ENCODE measurements at regions not wholly inside any gene's neighbourhood (a gene's known extent, or its start where the extent isn't known, plus 50 kb on each side); places are given as distances from the start of the nearest gene placed in this dataset.

- TF ChIP-seq RFX5 (IDR thresholded peaks at IDR 0.05) = no peak
- TF ChIP-seq NPAS2 (CRISPR knock-in tag; IDR thresholded peaks at IDR 0.05; ENCODE audit: borderline replicate concordance) = no peak
- TF ChIP-seq CTCF (IDR thresholded peaks at IDR 0.05) = no peak
- TF ChIP-seq KDM1A (IDR thresholded peaks at IDR 0.05; ENCODE audit: low read depth) = no peak
- TF ChIP-seq HDAC2 (IDR thresholded peaks at IDR 0.05) = no peak
- no peak for TF ChIP-seq CHD2 (IDR thresholded peaks at IDR 0.05; ENCODE audit: low read length, partially characterized antibody)
- TF ChIP-seq EP300 (IDR thresholded peaks at IDR 0.05) = no peak
- TF ChIP-seq CHD4 (IDR thresholded peaks at IDR 0.05; ENCODE audit: borderline replicate concordance) = no peak
- TF ChIP-seq MAFK (IDR thresholded peaks at IDR 0.05; ENCODE audit: partially characterized antibody) = no peak
- no peak for TF ChIP-seq SMC3 (IDR thresholded peaks at IDR 0.05)
- no peak for TF ChIP-seq POLR2A (IDR thresholded peaks at IDR 0.05; ENCODE audit: low read length)
- TF ChIP-seq KDM5A (IDR thresholded peaks at IDR 0.05) = no peak
- TF ChIP-seq NFE2L2 (conservative IDR thresholded peaks at IDR 0.05; ENCODE audit: low read length) = no peak
Measured at GRCh38 chr3:112735926-112736325, 95.0 kb upstream of the CCDC80 start.

Data from A549 (cell line).